GM19397 (cell line): ENCODE measurements at regions not wholly inside any gene's neighbourhood (a gene's known extent, or its start where the extent isn't known, plus 50 kb on each side); places are given as distances from the start of the nearest gene placed in this dataset.

Experiments used
- ATAC-seq: cut with Tn5 transposase; IDR thresholded peaks from one replicate; pipeline ENCODE4 v1.9.1; 2021; ENCODE audit warnings: mild to moderate bottlenecking, moderate library complexity; ENCODE audit not compliant: unreplicated experiment

DNA sequence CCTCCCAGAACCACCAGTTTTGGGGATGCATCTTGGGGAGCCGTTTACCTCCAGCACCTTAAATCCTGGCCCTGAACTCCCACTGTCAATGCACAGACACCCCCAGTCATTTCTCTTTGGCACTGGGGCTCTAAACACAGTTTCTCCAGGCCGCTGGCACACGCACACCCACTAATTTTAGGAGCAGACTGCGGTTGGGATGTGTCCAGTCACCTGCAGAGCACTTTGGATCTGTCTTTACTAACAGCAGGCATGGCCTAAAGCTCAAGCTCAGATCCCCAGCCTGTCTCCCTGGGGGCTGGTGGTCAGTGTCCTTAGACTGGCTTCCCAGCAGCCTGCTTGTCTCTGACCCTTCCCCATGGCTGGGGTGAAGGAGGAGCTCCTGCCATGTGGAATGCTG, 49.9 kb downstream of the SYNE3 start:
- ATAC-seq: no peak

DNA sequence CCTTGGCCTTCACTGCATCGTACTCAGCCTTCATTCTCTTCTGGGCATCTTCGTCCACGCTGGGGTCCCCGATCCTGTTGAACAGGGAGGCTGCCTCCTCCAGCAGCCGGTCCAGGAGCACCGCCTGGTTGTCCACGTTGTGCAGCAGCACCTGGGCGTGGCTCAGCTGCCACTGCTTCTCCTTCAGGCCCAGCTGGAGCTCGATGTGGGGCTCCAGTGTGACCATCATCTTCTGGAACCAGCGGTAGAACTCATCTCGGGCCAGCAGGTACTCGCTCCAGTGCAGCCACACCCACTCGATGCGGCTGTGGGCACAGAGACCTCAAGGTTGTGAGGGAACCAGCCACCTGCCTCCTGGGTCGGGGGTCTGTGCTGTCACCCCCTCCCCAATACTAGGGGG, 50.5 kb downstream of the SYNE3 start:
- no peak for ATAC-seq

DNA sequence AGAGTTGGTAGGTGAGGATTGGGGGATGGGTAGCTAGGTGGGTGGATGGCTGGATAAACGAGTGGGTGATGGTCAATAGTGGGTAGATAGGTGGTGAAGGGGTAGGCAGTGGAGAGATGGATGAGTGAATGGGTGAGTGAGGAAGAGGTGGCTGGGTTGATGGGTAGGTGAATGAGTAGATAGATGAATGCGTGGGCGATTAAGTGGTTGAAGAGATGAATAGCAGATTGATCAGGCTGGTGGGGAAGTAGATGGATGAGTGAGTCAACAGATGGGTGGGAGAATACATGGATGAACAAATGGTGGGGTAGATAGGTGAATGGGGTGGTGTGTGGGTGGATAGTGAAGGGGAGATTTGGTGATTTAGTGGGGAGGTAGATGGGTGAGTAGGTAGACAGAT, 51.1 kb downstream of the SYNE3 start:
- no peak for ATAC-seq

- ATAC-seq: no peak
Observed at GRCh38 chr14:95464514-95464913, 51.9 kb downstream of the SYNE3 start.

DNA sequence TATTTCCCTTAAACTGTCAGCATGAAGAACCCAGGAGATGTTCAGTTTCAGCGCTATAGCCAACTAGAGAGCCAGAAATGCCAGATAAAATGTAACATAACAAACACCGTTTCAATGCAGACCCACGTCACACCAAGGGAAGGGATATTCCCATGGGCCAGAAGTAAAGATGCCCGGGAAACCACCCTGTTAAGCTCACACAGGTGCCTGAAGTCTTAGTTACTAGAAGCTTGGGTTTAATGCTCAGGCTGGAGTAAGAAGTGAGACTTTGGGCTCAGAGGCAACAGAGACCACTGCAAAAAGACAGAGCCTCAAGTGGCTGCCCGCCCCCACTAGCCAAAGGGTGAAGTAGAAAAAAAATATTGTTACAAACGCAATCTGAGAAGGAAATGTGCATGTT, 52.3 kb downstream of the SYNE3 start:
- no peak for ATAC-seq

DNA sequence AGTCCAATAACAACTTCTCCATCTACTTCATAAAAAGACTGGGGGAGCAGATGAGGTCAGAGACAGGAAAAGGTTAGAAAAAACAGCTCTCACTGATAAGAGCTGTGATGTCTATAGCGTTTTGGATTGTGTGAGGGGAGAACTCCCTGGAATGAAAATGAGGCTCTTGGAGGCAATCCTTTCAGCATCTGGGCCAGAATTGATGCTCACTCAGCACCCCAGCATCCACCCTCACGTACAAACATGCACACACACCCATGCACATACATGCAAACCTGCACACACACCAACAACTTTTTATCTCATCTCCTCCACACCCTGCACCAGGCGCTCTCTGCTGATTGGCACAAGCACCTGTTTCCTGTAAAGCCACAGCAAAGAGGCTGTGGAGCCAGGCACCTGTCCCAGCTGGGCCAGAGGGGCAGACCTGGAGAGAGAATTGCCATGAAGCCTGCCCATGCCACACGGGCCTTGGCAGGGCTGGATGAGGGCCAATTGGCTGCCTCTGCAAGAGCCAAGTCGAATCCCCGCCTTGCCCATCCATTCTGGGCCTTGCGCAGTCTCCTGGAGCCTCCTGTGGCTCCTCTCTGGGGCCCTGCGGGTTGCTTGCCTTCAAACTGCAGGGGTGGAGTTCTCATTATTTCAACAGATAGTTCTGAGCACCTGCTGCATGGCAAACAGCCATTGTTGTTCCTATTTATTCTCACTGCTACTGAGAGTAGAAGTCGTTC, 53.1 kb downstream of the SYNE3 start:
- no peak for ATAC-seq

GRCh38 chr14:95462491-95462890, 54.0 kb downstream of the SYNE3 start:
- no peak for ATAC-seq

- ATAC-seq: no peak
Observed at GRCh38 chr14:95460647-95461478, 55.6 kb downstream of the SYNE3 start.

GRCh38 chr14:95458906-95459305, 57.5 kb downstream of the SYNE3 start:
- no peak for ATAC-seq

GRCh38 chr14:95458459-95458858, 58.0 kb downstream of the SYNE3 start:
- no peak for ATAC-seq

DNA sequence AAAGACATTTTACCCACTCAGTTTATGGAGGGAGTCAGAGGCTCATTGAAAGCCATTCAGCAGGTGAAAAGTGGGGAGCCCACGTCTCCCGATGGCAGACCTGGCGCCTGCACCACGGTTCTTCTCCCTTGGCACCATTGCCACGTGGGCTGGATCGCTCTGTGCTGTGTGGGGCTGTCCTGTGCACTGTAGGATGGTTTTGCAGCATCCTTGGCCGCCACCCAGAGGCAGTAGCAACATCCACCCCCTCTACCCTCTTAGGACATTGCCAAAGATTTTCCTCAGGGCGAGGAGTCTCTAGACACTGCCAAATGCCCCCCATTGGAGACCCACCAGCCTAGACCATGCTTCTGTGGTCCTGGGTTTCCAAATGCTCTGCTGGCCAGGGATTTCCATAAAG, 60.2 kb downstream of the SYNE3 start:
- no peak for ATAC-seq

GRCh38 chr14:95455246-95455645, 61.2 kb downstream of the SYNE3 start:
- ATAC-seq: no peak

- ATAC-seq: no peak
Observed at GRCh38 chr14:95453713-95453980, 62.8 kb downstream of the SYNE3 start.

DNA sequence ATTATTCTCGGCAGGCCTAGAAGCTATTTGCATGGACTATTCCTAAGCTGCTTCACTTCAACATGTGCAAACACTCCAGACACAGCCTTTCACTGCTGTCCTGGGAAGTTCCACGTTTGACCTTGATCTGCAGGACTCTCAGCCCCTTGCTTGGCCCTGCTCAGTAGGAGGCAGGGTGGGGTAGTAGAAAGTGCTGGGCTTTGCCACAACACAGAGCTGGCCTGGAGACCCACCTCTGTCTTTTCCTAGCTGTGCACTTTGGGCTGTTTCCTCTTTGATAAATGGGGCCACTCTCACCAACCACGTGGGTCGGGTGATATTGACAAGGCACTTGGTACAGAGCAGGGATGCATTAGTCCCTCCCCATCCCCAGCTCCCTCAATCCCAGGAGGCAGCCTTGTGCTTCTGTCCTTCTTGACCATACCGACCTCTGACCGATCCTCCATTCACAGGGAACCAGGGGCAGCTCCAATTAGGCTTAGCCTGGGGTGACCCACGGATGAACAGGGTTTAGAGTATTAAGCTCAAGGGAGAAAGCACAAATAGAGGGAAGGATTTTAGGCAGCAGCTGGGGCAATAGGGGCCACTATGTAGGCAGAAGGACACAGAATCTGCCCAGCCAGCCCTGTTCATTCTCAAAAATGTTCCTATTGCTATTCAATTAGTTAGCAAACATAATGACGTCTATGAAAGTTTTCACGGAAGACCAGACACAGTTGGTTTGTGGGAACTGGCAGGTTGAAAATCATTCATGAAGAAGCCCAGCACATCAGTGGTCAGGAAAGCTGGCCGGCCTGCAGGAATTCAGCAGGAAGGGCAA, 63.3 kb downstream of the SYNE3 start:
- no peak for ATAC-seq

- no peak for ATAC-seq
Observed at GRCh38 chr14:95452176-95452892, 64.1 kb downstream of the SYNE3 start.

DNA sequence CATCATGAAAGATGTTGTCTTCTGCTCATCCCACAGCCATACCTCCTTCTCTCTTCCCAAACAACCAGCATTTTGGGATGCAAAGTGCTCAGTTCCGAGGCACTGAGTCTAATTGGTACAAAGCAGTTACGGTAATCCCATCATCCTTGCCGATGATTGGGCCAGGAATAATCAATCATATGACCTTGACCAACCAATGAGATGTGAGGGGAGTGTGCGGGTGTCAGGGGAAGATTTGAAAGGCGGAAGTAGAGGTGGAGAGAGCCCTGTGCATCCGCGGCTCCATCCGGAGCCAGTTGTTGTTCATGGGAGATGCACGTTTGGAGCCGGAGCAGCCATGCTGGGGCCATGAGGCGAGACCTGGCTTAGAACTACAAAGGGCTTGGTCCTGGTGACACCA, 67.3 kb downstream of the SYNE3 start:
- no peak for ATAC-seq

DNA sequence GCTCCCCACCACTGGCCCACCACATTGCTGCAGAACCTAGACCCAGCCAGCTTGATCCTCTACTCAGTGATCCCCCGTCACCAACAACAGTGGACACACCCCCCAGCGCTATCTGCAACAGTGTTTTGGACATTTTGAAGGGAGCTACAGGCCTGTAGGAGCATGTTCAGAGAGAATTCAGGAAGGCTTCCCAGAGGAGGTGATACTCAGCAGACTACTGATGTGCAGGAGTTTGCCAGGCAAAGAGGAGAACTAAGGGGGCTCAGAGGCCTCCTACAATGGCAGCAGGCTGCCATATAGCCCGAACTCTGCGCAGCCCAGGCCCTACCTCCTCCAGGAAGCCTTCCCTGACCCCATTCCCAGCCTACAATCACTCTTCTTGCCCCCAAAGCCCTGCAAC, 70.0 kb downstream of the SYNE3 start:
- ATAC-seq: no peak

DNA sequence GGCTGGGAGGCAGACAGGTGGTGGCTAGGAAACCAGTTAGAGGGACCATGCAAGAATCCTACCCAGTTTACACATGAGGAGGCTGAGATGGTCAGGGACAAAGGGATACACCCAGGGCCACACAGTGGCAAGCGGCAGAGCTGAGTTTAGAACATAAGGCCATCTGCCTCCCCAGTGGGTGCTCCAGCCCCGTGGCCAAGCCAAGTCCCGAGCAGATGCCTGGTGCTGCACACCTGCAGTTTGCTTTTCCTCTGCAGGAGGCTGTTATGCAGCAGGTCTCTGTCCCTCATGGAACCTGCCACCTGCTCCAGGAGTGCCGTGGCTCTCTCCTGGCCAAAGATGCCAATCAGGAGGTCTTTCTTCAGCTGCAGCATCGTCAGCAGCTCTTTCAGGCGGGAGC, 70.8 kb downstream of the SYNE3 start:
- no peak for ATAC-seq

DNA sequence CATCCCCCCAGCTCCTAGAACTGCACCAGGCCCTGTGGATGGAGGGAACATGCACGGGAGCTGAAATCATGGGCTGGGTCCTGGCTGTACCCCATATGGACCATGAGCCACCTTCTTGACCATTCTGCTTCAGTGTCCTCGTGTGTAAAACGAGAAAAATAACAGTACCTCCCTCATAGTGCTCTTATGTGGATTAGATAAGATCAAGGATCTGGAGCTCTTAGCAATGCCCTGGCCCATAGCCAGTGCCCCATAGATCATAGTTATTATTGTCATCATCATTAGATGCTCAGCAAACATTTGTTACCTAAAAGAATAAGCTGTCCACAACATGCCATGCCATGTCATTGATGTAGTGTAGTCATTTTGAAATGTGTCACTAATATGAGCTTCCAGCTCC, 71.3 kb downstream of the SYNE3 start:
- ATAC-seq: no peak

DNA sequence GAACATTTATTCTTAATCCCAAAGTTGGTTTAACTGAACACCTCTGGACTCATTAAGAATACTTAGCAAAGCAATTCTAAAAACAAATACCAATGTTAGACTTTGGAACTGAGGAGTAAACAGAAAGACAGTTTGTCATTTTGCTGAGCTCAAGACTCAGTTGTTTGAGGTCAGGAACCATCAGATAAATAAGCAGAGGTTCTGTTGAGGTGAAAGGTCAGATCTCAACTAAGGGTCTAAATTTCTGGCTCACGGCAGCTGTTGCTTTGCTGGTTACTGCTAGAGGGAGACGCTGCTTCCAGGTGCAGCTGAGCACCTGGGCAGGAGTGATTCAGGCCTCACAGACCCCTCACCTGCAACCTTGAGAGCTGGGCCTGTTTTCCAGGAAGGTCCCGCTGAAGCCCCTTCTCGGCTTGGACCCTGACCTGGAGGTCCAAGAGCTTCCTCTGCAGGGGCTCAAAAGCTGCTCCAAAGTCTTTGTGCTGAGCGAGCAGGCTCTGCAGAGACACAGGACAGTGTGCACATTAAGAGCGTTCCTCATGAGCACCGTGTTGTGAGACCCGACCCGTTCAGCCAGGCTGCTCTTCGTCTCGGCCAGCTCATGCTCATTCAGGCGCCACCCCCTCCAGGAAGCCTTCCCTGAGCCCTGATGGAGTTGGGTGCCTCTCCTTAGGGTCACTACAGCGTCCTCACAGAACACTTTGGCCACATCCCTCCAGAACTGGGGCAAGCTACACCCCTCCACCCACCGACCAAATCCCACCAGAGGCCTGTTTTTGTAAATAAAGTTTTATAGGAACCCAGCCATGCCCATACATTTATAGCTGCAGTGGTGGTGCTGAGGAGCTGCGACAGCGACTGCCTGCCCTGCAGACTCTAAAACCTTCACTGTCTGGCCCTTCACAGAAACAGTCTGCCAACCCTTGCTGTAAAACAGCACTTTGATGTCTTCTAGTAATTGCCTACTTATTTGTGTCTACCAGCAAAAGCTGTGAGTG, 72.0 kb downstream of the SYNE3 start:
- ATAC-seq: no peak
